Medulla oblongata (tissue), 1 donor: ENCODE measurements at regions not wholly inside any gene's neighbourhood (a gene's known extent, or its start where the extent isn't known, plus 50 kb on each side); places are given as distances from the start of the nearest gene placed in this dataset.
"Not testable (repeated sequence)": the region's sequence is repeated elsewhere in the genome, so short reads cannot be mapped to it uniquely, and the experiment has no call there.

Experiments used
- DNase-seq: peaks from one replicate; pipeline ENCODE4 v3.0.0-alpha.2; 2015; ENCODE audit errors: extremely low spot score

DNA sequence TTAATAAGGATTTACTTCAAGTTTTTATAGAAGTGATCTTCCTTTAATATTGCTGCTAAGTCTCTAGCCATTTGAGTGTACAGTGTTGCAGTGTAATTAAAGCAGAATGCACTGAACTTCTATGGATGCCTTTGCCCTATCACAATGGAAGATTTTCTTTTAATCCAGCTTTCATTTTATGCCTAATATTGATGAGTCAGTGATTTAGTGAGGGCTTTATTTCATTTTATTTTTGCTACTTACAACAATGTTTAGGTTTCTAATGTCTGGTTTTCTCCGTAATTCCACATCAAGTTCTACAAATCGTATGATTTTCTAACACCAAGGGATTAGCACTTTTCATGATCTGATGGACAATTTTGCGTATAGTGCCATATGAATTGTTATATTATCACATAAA is 504.1 kb downstream of the PCDH11X start:
- no peak for DNase-seq

DNA sequence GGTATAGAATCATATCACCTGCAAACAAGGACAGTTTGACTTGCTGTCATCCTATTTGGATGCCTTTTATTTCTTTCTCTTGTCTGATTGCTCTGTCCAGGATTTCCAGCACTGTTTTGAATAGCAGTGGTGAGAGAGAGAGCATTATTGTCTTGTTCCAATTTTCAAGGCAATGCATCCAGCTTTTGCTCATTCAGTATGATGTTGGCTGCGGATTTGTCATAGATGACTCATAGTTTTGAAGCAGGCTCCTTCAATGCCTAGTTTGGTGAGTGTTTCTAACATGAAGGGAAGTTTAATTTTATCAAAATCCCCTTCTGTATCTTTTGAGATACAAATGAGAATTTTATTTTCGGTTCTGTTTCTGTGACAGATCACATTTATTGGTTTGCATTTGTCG is 518.9 kb downstream of the PCDH11X start:
- not testable (repeated sequence) for DNase-seq

GRCh38 chrX:92333194-92333593 is 554.0 kb downstream of the PCDH11X start:
- not testable (repeated sequence) for DNase-seq

DNA sequence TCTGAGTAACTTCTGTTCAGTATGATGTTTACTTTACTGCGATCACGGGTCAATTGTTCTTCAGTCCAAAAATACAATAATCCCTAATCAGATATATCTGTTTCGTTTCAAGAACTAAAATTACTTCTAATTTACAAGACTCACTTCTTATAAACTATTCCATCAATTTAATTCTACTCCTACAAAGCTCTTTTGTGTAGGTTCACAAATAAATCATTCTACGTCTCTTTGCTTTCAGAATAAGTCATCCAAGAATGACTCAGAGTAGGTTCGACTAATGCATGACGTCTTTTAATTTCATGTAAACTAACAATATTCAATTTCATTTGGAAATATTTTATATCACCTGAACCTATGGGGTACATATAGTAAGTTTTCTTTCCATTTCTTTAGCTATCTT is 571.9 kb downstream of the PCDH11X start:
- not testable (repeated sequence) for DNase-seq

- DNase-seq: no peak
Measured at GRCh38 chrX:92351511-92351910, 572.3 kb downstream of the PCDH11X start.
